Loucy (cell line): ENCODE measurements at regions not wholly inside any gene's neighbourhood (a gene's known extent, or its start where the extent isn't known, plus 50 kb on each side); places are given as distances from the start of the nearest gene placed in this dataset.

Experiments used
- H2AFZ ChIP-seq: fragments of 200-600 bp; sonication (generic); 2 replicates; pipeline ENCODE4 v1.6.0; 2016; ENCODE audit warnings: antibody characterized with exemption, mild to moderate bottlenecking, low read length, moderate library complexity
- H3F3A ChIP-seq: fragments of 200-600 bp; 2 replicates; pipeline ENCODE4 v1.6.0; 2016; ENCODE audit warnings: antibody characterized with exemption, low read depth, mild to moderate bottlenecking
- H3K27me3 ChIP-seq: fragments of 200-600 bp; sonication (generic); 2 replicates; pipeline ENCODE4 v1.6.1; 2014; ENCODE audit warnings: low read length, mild to moderate bottlenecking; ENCODE audit not compliant: insufficient read depth, poor library complexity, severe bottlenecking
- H3K36me3 ChIP-seq: fragments of 200-600 bp; sonication (generic); 2 replicates; pipeline ENCODE4 v1.6.1; 2016; ENCODE audit warnings: low read length; ENCODE audit not compliant: insufficient read depth
- H3K4me1 ChIP-seq: fragments of 200-600 bp; sonication (generic); 2 replicates; pipeline ENCODE4 v1.5.1; 2014; ENCODE audit warnings: low read length, mild to moderate bottlenecking; ENCODE audit not compliant: insufficient read depth, poor library complexity, severe bottlenecking
- H3K4me2 ChIP-seq: fragments of 200-600 bp; sonication (generic); 2 replicates; pipeline ENCODE4 v1.6.0; 2014; ENCODE audit warnings: antibody characterized with exemption, low read length, low read depth, mild to moderate bottlenecking; ENCODE audit not compliant: poor library complexity, severe bottlenecking
- H3K4me3 ChIP-seq: fragments of 200-600 bp; sonication (generic); 2 replicates; pipeline ENCODE4 v1.5.1; 2014; ENCODE audit warnings: low read length, mild to moderate bottlenecking, mixed read lengths; ENCODE audit not compliant: poor library complexity, severe bottlenecking
- H3K79me2 ChIP-seq: fragments of 200-600 bp; sonication (generic); 2 replicates; pipeline ENCODE4 v1.6.1; 2014; ENCODE audit warnings: low read length; ENCODE audit not compliant: insufficient read depth
- H3K9ac ChIP-seq: fragments of 200-600 bp; sonication (generic); 2 replicates; pipeline ENCODE4 v1.6.0; 2014; ENCODE audit warnings: mild to moderate bottlenecking, low read depth, low read length, moderate library complexity; ENCODE audit not compliant: poor library complexity, severe bottlenecking
- H3K9me2 ChIP-seq: fragments of 200-600 bp; sonication (generic); replicated peaks from 2 replicates; pipeline ENCODE4 v1.6.1; 2016; ENCODE audit warnings: low read depth, low read length, mixed read lengths
- H3K9me3 ChIP-seq: fragments of 200-600 bp; sonication (generic); 2 replicates; pipeline ENCODE4 v1.6.1; 2014; ENCODE audit warnings: mild to moderate bottlenecking, antibody characterized with exemption, low read length, low read depth; ENCODE audit not compliant: insufficient read depth
- H4K20me1 ChIP-seq: fragments of 200-600 bp; sonication (generic); 2 replicates; pipeline ENCODE4 v1.6.0; 2014; ENCODE audit warnings: antibody characterized with exemption, low read length, mild to moderate bottlenecking; ENCODE audit not compliant: insufficient read depth, poor library complexity, severe bottlenecking
- CTCF ChIP-seq: fragments of 200-600 bp; sonication (generic); conservative IDR thresholded peaks from 2 replicates; pipeline ENCODE4 v1.5.1; 2014; ENCODE audit warnings: mild to moderate bottlenecking, antibody characterized with exemption, low read length
- EZH2phosphoT487 ChIP-seq: fragments of 200-600 bp; IDR thresholded peaks from 2 replicates; pipeline ENCODE4 v1.6.1; 2018; ENCODE audit warnings: antibody characterized with exemption, mild to moderate bottlenecking, moderate library complexity, borderline replicate concordance

- TF ChIP-seq EZH2phosphoT487 = no peak
- TF ChIP-seq CTCF = no peak
- H3K9me2 ChIP-seq = no peaks in the 10 kb centered on the region
- no peaks in the 10 kb centered on the region for H4K20me1 ChIP-seq
- H3K79me2 ChIP-seq = no peaks in the 10 kb centered on the region
- no peak overlapping the region for H2AFZ ChIP-seq
- no peaks in the 10 kb centered on the region for H3K4me1 ChIP-seq
- no peaks in the 10 kb centered on the region for H3F3A ChIP-seq
- peaks cover 6% of the 10 kb centered on the region; the same call in 1 of the 2 replicates for H3K9me3 ChIP-seq
- no peaks in the 10 kb centered on the region for H3K36me3 ChIP-seq
- no peak overlapping the region for H3K4me2 ChIP-seq
- H3K4me3 ChIP-seq = no peak overlapping the region
- H3K27me3 ChIP-seq = no peaks in the 10 kb centered on the region
- H3K9ac ChIP-seq = no peak overlapping the region
Observed at GRCh38 chr6:145258122-145258521, 477.2 kb downstream of the EPM2A start.

- peaks cover under 1% of the 10 kb centered on the region; the same call in 1 of the 2 replicates for H3K9me3 ChIP-seq
- H3K9ac ChIP-seq = no peak overlapping the region
- no peaks in the 10 kb centered on the region for H3F3A ChIP-seq
- no peaks in the 10 kb centered on the region for H3K36me3 ChIP-seq
- TF ChIP-seq EZH2phosphoT487 (no peak), CTCF (no peak)
- H3K9me2 ChIP-seq = no peaks in the 10 kb centered on the region
- H3K27me3 ChIP-seq = no peaks in the 10 kb centered on the region
- no peaks in the 10 kb centered on the region for H4K20me1 ChIP-seq
- no peaks in the 10 kb centered on the region for H3K4me1 ChIP-seq
- H2AFZ ChIP-seq = no peak overlapping the region
- no peak overlapping the region for H3K4me2 ChIP-seq
- no peak overlapping the region for H3K4me3 ChIP-seq
- no peaks in the 10 kb centered on the region for H3K79me2 ChIP-seq
Observed at GRCh38 chr6:145260484-145261175, 474.7 kb downstream of the EPM2A start.

- H3K79me2 ChIP-seq = no peaks in the 10 kb centered on the region
- no peaks in the 10 kb centered on the region for H3K27me3 ChIP-seq
- no peak overlapping the region for H3K4me2 ChIP-seq
- H3K4me1 ChIP-seq = no peaks in the 10 kb centered on the region
- TF ChIP-seq EZH2phosphoT487 = no peak
- TF ChIP-seq CTCF = no peak
- no peaks in the 10 kb centered on the region for H3K9me3 ChIP-seq
- no peak overlapping the region for H3K9ac ChIP-seq
- H4K20me1 ChIP-seq = no peaks in the 10 kb centered on the region
- no peaks in the 10 kb centered on the region for H3F3A ChIP-seq
- no peak overlapping the region for H3K4me3 ChIP-seq
- no peaks in the 10 kb centered on the region for H3K36me3 ChIP-seq
- no peak overlapping the region for H2AFZ ChIP-seq
- H3K9me2 ChIP-seq = no peaks in the 10 kb centered on the region
Observed at GRCh38 chr6:145261758-145262157, 473.6 kb downstream of the EPM2A start.
